B cell (primary cell): ENCODE measurements at regions not wholly inside any gene's neighbourhood (a gene's known extent, or its start where the extent isn't known, plus 50 kb on each side); places are given as distances from the start of the nearest gene placed in this dataset.

Experiments
- ATAC-seq: fragments of 200-7000 bp; cut with Tn5 transposase; one replicate; pipeline ENCODE4 v1.10.0; 2021; ENCODE audit warnings: low read depth, mild to moderate bottlenecking, moderate number of reproducible peaks, moderate library complexity
- CTCF ChIA-PET: fragments of 350-600 bp; sonication (Branson Sonifier 250); formaldehyde crosslinking; loops from one replicate; lab custom pipeline; 2021; ENCODE audit warnings: antibody characterized with exemption, inconsistent platforms; lab: Charles Lee
- POLR2A ChIA-PET: fragments of 350-600 bp; sonication (Branson Sonifier 250); formaldehyde crosslinking; loops from one replicate; lab custom pipeline; 2021; ENCODE audit warnings: antibody characterized with exemption; lab: Charles Lee
- DNase-seq: peaks from one replicate; pipeline ENCODE4 v3.0.0; 2013
- H2AFZ ChIP-seq: 2 replicates; pipeline ENCODE4 v1.6.1; 2012; ENCODE audit warnings: mild to moderate bottlenecking, low read depth, low read length; ENCODE audit not compliant: insufficient read depth, poor library complexity, severe bottlenecking
- H3K27ac ChIP-seq, 2 donors: 1 replicate in 1 of 2; 2 replicates in 1 of 2; pipeline ENCODE4 v1.5.1; 2012 to 2013; ENCODE audit warnings: low read length in 2 of 2, mild to moderate bottlenecking in 2 of 2, moderate library complexity in 1 of 2
- H3K27me3 ChIP-seq, 4 experiments: fragments of 200-600 bp in 1 of 4; sonication (generic) in 1 of 4; replicated peaks in 1 of 4; 1 replicate in 2 of 4; 2 replicates in 2 of 4; pipeline versions ENCODE4 v1.6.1 to v1.7.0; 2013 to 2016; ENCODE audit warnings: low read length in 3 of 4, mild to moderate bottlenecking in 2 of 4, mixed read lengths in 1 of 4, moderate library complexity in 1 of 4; ENCODE audit not compliant: insufficient read depth in 4 of 4, control insufficient read depth in 3 of 4; ENCODE audit errors: control extremely low read depth in 1 of 4
- H3K36me3 ChIP-seq, 2 experiments: replicated peaks in 1 of 2; 1 replicate in 1 of 2; 2 replicates in 1 of 2; pipeline versions ENCODE4 v1.6.1 to v1.7.1; 2013; ENCODE audit warnings: low read length in 1 of 2; ENCODE audit not compliant: insufficient read depth in 2 of 2, control insufficient read depth in 1 of 2; ENCODE audit errors: control extremely low read depth in 1 of 2, extremely low read depth in 1 of 2
- H3K4me1 ChIP-seq, 2 donors: fragments of 200-600 bp in 1 of 2; sonication (generic) in 1 of 2; 1 replicate in 1 of 2; 2 replicates in 1 of 2; pipeline versions ENCODE4 v1.5.1 to v1.6.1; 2013 to 2017; ENCODE audit warnings: low read length in 2 of 2; ENCODE audit not compliant: control insufficient read depth in 2 of 2, insufficient read depth in 2 of 2
- H3K4me2 ChIP-seq: replicated peaks from 2 replicates; pipeline ENCODE3; 2012; ENCODE audit warnings: mild to moderate bottlenecking, low read depth, low read length; ENCODE audit not compliant: poor library complexity, severe bottlenecking
- H3K4me3 ChIP-seq, 5 experiments: fragments of 200-600 bp in 1 of 5; sonication (generic) in 1 of 5; 1 replicate in 3 of 5; 2 replicates in 2 of 5; pipeline versions ENCODE4 v1.5.1 to v1.7.0; 2011 to 2016; ENCODE audit warnings: low read length in 4 of 5, mild to moderate bottlenecking in 4 of 5, low read depth in 2 of 5, control low read depth in 1 of 5, moderate library complexity in 1 of 5; ENCODE audit not compliant: insufficient read depth in 1 of 5; ENCODE audit errors: control extremely low read depth in 1 of 5, extremely low read depth in 1 of 5
- H3K79me2 ChIP-seq: fragments of 200-600 bp; sonication (generic); one replicate; pipeline ENCODE4 v1.6.0; 2016; ENCODE audit warnings: low read length; ENCODE audit not compliant: control insufficient read depth, insufficient read depth
- H3K9ac ChIP-seq: fragments of 200-600 bp; sonication (generic); 2 replicates; pipeline ENCODE4 v1.6.1; 2017; ENCODE audit warnings: mild to moderate bottlenecking, low read length, moderate library complexity
- H3K9me3 ChIP-seq, 3 donors: one replicate each; pipeline versions ENCODE4 v1.6.1 to v1.7.1; 2013; ENCODE audit warnings: low read length in 2 of 3; ENCODE audit not compliant: control insufficient read depth in 2 of 3, insufficient read depth in 1 of 3; ENCODE audit errors: control extremely low read depth in 1 of 3
- H4K20me1 ChIP-seq: 2 replicates; pipeline ENCODE4 v1.6.0; 2012; ENCODE audit warnings: mild to moderate bottlenecking, low read length; ENCODE audit not compliant: insufficient read depth, control insufficient read depth, poor library complexity, severe bottlenecking
- H3K27ac Mint-ChIP-seq: one replicate; pipeline ENCODE4 v1.8.0; 2021; ENCODE audit warnings: mixed read lengths
- H3K27me3 Mint-ChIP-seq: one replicate; pipeline ENCODE4 v1.8.0; 2021; ENCODE audit warnings: mixed read lengths
- H3K4me1 Mint-ChIP-seq: one replicate; pipeline ENCODE4 v1.8.0; 2021; ENCODE audit warnings: mixed read lengths
- H3K4me3 Mint-ChIP-seq: one replicate; pipeline ENCODE4 v1.8.0; 2021; ENCODE audit warnings: mixed read lengths
- H3K9me3 Mint-ChIP-seq: one replicate; pipeline ENCODE4 v1.8.0; 2022; ENCODE audit warnings: mixed read lengths; ENCODE audit not compliant: insufficient read depth
- CTCF ChIP-seq: fragments of 200-600 bp; IDR thresholded peaks from one replicate; pipeline ENCODE4 v1.8.0; 2022; ENCODE audit warnings: antibody characterized with exemption, mild to moderate bottlenecking
- EZH2 ChIP-seq: IDR thresholded peaks from 2 replicates; pipeline ENCODE4 v1.6.1; 2012; ENCODE audit warnings: borderline replicate concordance, low read depth, mild to moderate bottlenecking, moderate library complexity, low read length; ENCODE audit not compliant: insufficient read depth, poor library complexity, severe bottlenecking
- WGBS: methylation state at CpG from one replicate; pipeline ENCODE4 v1.1.5; 2013; ENCODE audit warnings: missing lambda C conversion rate; ENCODE audit not compliant: insufficient coverage; 5-methylcytosine and 5-hydroxymethylcytosine counted together
- intact Hi-C: fragments of 100-400 bp; cut with micrococcal nuclease; formaldehyde crosslinking; loops from one replicate; pipeline ENCODE4 v1.10.0; 2022

GRCh38 chr11:42976636-42977217 is 335.1 kb upstream of the API5 start:
- Mint-ChIP-seq H3K4me3 (no peak overlapping the region), H3K4me1 (no peaks in the 10 kb centered on the region), H3K9me3 (no peaks in the 10 kb centered on the region), H3K27ac (no peak overlapping the region), H3K27me3 (no peaks in the 10 kb centered on the region)
- DNase-seq (no peak), ATAC-seq (no peak)
- no peak overlapping the region for H2AFZ ChIP-seq
- no peaks in the 10 kb centered on the region for H3K4me1 ChIP-seq
- no CpG with 5 or more reads among the region's 1 CpG for WGBS
- POLR2A ChIA-PET: no interaction called here
- CTCF ChIA-PET: no interaction called here
- no peak overlapping the region for H3K27ac ChIP-seq
- no peaks in the 10 kb centered on the region for H3K9me3 ChIP-seq
- H4K20me1 ChIP-seq: no peaks in the 10 kb centered on the region
- intact Hi-C loops: no loop called here
- no peaks in the 10 kb centered on the region for H3K36me3 ChIP-seq
- H3K9ac ChIP-seq: no peak overlapping the region
- TF ChIP-seq EZH2 (no peak), CTCF (no peak)
- no peaks in the 10 kb centered on the region for H3K27me3 ChIP-seq
- H3K4me3 ChIP-seq: no peak overlapping the region
- no peak overlapping the region for H3K4me2 ChIP-seq
- no peaks in the 10 kb centered on the region for H3K79me2 ChIP-seq

- no peak for DNase-seq
- no peak overlapping the region for H3K27ac ChIP-seq
- ATAC-seq: no peak
- ChIA-PET CTCF (no interaction called here), POLR2A (no interaction called here)
- TF ChIP-seq CTCF (no peak), EZH2 (no peak)
- H3K4me3 ChIP-seq: no peak overlapping the region
- no peaks in the 10 kb centered on the region for H3K4me1 Mint-ChIP-seq
- H3K36me3 ChIP-seq: no peaks in the 10 kb centered on the region
- H2AFZ ChIP-seq: no peak overlapping the region
- H3K27me3 Mint-ChIP-seq: no peaks in the 10 kb centered on the region
- no peak overlapping the region for H3K4me2 ChIP-seq
- no peak overlapping the region for H3K9ac ChIP-seq
- H3K4me3 Mint-ChIP-seq: no peak overlapping the region
- no CpG with 5 or more reads among the region's 2 CpGs for WGBS
- H3K4me1 ChIP-seq: no peaks in the 10 kb centered on the region
- no peaks in the 10 kb centered on the region for H3K79me2 ChIP-seq
- H3K27ac Mint-ChIP-seq: no peak overlapping the region
- no peaks in the 10 kb centered on the region for H3K27me3 ChIP-seq
- no peaks in the 10 kb centered on the region for H3K9me3 Mint-ChIP-seq
- H3K9me3 ChIP-seq: no peaks in the 10 kb centered on the region
- intact Hi-C loops: no loop called here
- H4K20me1 ChIP-seq: no peaks in the 10 kb centered on the region
Measured at GRCh38 chr11:42992594-42992993, 319.2 kb upstream of the API5 start.
